NCI-H524 treated with DMSO at 0.1 percent for 48 hours (cell line): ENCODE measurements at regions not wholly inside any gene's neighbourhood (a gene's known extent, or its start where the extent isn't known, plus 50 kb on each side); places are given as distances from the start of the nearest gene placed in this dataset.
"Not testable (repeated sequence)": the region's sequence is repeated elsewhere in the genome, so short reads cannot be mapped to it uniquely, and the experiment has no call there.

ENCODE experiments used
- DNase-seq: peaks from one replicate; lab custom pipeline; 2025; lab: John Stamatoyannopoulos, UW

DNA sequence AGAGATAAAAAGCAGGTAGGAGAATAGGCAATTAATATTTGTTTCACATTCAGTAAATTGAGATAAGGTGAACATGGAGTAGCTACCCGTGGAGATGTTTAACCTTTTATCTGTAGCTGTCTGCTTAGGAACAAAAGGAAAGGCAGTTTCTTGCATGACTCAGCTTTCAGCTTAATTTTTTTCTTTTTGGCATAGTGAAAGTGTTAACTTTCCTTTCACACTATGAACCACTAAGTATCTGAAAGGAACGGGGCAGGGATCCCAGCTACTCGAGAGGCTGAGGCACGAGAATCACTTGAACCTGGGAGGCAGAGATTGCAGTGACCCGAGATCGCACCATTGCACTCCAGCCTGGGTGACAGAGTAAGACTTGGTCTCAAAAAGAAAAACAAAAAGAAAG, 176.0 kb downstream of the LACC1 start:
- DNase-seq: not testable (repeated sequence)

DNA sequence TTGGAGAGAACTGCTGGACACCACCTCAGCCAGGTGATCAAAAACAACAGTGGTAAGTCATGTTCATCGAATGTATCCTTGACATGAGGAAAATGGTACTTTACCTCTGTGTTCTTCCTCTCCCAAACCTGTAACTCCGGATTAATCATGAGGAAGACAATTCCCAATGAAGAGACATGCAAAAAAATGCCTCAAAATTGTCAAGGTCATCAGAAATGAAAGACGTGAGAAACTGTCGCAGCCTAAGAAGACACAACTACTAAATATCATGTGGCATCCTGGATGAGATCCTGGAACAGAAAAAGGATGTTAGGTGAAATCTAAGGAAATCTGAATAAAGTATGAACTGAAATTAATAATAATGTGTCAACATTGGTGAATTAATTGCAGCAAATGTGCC, 178.4 kb downstream of the LACC1 start:
- no peak for DNase-seq

DNA sequence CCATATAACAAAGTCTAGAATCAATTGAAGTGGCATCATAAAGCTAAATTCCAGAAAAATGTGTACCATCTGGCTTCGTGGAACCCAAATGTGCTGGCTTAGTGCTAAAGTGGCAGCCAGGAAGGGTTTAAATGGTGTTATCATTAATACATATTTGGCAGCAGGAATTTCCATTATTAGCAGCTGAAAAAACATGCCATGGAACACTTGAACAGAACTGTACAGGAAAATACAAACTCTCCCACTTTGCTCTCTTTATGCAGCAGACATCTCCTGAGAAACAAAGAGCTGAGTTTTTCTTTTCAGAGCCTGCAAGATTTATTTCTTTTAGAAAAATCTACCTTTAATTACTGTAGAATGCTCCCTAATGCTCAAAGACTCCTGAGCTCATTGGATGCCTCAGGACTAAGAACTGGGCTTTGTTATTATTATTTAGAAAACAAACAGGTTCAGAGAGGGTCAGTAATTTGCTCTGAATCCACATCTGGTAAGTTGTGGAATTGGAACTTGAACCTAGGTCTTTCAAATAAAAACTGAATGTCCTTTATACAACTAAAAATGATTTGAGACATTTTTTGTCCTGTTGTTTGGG, 179.0 kb downstream of the LACC1 start:
- DNase-seq: no peak

DNA sequence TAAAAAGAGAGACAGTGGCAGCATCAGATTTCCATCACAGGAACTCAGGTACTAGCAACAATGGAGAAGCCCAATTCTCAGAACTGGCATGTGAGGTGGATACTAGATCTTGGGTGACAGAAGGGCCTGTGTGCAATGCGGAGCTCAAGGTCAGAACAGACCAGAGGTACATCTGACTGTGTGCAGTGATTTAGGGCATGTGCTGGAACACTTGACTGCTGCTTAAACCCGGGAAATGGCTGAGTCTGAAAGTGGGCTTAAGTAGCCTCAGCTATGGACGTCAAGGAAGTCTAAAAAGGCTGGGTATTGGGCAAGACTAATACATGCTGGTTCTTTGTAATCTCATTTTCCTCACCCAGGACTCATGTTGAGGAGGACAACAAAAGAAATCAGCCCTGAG, 182.2 kb downstream of the LACC1 start:
- no peak for DNase-seq

DNA sequence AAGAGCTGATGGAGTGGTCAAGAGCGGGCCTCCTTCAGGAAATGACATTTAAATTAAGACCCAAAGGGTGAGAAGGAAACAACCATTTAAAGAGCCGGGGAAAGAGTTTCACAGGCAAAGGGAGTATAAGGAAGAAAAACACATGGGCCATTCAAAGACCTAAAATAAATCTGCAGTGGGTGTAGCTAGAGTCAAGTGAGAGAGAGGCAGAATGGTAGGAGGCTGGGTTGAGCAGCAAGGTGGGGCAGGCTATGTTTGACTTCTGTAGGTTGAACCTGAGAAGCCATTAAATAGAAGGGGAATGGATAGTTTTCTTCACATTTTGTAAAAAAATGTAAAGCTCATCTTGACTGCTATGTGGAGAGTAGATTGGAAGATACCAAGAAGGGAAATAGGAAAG, 183.8 kb downstream of the LACC1 start:
- no peak for DNase-seq

DNA sequence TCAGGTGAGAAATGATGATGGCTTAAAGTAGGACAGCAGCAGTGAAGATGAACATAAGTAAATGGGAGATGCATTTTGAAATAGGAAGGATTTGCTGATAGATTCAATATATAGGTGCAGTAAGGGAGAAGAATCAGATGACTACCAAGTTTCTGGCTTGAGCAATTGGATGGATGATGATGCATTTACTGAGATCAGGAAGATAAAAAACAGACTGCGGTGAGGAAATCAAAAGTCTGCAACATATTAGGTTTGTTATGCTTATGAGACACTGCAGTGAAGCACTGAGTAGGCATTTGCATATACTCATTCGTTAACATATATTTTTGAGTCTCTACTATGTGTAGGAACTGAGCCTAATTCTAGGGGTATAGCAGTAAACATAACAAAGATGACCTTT, 184.2 kb downstream of the LACC1 start:
- DNase-seq: no peak

DNA sequence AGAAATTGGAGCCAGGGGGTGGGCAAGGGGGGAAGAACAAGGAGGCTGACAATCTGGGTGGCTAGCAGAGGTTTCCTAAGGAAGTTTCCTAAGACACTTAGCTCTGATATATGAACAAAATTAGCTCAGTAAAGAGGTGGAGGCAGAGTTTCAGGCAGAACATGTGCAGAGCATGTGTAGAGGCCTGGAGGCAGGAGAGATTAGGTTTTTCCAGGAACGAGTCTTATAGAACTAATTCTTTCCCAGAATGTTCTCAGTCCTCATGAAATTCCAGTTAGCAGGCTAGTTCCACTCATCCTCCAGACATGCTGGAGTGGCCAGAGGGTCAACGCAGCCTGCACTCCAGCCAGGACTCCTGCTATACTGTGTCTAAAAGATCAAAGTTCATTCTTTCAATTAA, 184.7 kb downstream of the LACC1 start:
- DNase-seq: no peak

DNA sequence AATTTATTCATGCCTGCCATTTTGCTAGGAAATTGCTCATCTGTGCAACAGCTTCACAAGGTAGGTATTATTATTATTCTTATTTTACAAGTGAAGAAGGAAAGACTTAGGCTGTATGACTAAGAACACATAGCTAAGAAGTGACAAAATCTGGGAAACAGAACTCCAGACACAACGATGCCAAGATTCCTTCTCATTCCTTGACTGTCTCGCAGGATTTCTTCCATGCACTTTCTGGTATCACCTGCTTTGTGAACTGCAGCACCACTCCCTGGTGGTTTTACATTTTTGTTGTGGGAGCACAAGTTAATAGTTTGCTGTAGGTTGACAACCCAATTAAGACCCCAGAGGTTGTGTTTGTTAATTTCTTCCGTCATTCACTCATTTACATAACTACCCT, 188.5 kb downstream of the LACC1 start:
- DNase-seq: no peak

DNA sequence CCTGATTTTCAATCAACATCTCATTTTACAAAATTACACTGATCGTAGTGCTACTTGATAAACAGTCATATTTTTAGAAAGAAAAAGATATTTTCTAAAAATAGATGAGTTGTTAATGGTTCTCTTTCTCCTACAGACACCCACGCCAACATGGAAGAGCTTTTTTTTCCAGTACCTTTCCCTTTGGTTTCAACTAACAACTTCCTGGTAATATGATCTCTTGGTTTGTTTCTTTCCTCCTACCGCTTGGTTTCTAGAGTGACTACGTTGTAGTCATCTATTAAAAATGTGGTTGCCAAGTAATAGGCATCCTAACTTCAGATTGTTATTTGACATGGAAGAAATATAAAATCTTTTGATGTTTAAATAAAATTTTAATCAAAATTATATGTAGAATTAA, 189.0 kb downstream of the LACC1 start:
- no peak for DNase-seq

DNA sequence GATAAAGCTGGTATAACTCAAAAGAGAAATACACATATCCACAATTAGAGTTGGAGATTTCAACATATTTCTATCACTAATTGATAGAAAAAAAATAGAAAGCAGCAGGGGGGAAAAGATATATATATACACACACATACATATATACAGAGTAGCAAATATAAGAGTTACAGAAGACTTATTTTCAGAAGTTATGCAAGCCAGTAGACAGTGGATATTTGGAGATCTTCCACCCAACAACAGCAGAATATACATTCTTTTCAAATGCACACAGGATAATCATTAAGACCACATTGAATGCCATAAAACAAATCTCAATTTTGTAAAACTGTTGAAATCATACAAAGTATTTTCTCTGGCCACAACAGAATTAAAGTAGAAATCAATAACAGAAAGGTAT, 192.8 kb downstream of the LACC1 start:
- no peak for DNase-seq

DNA sequence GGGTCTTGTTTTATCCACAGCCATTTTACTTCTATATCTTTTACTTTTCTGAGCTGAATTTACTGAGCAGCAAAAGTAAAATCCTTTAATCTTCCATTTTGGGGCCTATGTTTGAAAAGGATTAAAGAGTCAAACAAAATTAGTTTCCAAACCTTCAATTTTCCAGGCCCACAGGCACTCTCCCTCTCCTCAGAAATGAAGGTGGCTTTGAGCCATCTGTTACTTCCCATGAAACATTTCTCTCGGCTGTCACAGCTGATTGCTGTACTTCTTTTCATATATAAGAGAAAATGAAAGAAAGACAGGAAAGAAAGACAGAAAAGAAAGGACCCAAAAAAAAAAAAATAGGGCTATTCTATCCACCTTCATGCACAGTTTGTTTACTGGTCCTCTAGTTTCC, 194.9 kb downstream of the LACC1 start:
- DNase-seq: no peak

DNA sequence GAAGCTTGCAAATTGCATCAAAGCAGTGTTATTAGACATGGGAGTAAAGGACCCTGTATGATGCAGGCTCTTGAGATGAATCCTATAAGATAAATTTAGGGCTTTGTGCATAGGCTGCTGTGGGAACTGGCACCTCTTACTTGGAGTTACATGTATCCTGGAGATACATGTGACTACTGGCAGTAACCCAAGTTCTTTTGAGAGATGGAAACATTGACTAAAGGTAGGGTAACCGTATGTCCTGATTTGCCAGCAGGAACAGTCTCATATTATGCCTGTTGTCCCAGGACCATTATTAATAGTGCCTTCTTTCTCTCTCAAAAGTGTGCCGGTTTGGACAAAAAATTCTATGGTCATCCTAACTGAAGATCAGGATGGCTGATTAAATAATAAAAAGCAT, 195.4 kb downstream of the LACC1 start:
- DNase-seq: no peak

DNA sequence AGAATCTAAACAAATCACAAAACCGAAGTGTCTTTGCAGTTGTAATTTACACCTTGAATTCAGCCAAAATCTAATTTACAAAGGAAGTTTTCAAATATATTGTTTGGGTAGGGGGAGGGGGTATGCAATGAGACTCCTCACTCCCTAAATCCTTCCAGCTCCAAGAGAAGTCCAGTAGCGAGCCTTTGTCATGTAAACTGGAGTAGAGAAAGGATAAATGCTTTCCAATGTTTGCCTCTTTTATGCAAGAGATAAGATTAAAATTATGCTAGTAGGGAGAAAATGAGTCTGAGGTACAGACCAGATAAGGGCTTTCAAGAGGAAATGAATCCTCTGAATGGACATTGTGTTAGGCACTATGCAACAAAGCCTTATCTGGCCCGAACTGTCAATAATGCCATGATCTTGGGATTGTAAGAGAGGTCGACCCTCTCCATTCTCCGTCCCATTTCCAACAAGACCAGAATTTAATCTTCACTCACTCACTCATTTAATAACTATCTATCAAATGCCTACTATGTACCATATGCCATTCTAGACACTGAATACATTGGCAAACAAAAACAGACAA, 199.2 kb downstream of the LACC1 start:
- no peak for DNase-seq

DNA sequence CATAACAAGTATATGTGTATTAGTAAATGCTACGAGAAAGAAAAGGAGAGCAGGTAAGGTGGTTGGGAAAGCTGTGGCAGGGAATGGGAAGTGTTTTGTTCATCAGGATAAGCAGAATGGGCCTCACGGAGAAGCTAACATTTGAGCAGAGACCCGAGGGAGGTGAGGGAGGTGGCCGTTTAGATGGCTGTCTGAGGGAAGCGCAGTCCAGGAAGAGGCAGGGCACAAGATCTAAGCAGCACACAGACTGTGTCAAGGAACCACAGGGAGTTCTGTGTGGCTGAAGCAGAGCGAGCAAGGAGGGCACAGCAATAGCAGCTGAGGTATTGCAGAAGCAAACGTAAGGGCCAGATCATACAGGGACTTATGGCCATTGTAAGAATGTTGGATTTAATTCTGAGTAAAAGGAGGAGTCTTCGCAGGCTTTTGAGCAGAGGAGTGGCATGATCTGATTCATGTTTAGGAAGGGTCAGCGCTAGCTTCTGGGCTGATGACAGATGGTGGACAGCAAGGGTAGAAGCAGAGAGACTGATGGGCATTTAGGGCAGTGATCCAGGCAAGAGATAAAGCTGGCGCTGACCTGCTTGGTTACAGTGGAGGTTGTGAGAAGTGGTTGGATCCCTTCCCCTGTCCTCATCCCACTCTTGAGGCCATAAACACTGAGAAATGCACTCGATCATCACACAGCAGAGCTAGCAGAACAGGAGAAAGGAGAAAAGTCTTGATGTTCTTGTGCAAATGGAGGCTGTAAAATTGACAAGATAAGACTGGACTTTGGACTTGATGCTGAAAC, 199.9 kb downstream of the LACC1 start:
- DNase-seq: no peak

DNA sequence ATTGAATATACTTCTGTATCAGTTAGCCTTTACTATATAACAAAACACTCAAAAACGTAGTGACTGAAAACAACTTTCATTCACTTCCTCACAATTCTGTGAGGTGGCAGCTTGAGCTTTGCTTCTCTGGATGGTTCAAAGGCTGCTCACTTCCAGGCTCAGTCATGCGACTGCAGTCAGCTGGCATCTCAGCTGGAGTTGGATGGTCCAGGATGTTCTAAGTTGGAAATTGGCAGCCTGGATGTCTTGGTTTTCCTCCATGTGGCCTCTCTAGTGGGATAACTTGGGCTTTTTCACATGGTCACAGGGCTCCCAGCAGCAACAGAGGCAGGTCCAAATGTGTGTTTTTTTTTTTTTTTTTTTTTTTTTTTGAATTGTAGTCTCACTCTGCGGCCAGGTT, 204.4 kb downstream of the LACC1 start:
- no peak for DNase-seq

DNA sequence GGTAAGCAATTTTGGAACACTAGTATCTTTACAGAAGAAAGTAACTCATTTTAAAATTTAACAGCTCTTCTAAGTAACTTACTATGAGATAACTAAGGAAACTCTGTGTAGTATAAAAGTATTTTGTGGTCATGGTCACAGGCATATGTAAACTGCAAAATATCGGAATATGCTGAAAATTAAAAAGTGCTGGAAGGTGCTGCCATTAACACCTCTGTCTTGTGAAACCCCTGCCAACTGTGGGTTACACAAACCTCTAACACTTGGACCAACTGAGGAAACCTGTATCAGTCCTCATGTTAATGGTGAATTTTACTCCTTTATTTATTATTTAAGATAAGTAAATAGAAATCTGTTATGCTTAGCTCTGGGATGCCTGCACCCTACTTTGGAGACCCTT, 206.7 kb downstream of the LACC1 start:
- no peak for DNase-seq

DNA sequence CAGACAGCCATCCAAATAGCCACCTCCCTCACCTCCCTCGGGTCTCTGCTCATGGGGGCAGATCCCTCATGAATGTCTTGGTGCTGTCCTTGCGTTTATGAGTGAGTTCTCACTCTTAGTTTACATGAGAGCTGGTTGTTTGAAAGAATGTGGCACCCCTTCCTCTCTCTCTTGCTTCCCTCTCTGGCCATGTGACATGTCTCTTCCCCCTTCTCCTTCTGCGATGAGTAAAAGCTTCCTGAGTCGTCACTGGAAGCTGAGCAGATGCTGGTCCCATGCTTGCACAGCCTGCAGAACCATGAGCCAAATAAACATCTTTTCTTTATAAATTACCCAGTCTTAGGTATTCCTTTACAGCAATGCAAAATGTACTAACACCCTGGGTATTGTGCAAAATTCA, 208.7 kb downstream of the LACC1 start:
- DNase-seq: no peak

DNA sequence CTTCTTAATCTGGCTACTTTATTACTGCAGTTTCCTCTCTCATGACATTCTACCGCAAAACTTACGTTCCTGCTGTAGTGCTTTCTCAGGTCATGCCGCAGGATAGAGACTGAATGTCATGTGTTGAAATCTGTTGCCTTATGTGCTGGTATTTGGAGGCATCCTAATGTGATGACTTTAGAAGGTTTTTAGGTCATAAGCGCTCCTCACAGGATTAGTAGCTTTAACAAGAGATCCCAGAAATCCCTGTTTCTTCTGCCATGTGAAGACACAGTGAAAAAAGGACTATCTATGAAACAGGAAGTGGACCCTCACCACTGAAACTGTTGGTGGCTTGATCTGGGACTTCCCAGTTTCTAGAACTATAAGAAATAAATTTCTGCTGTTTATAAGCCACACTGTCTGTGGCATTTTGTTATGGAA, 209.3 kb downstream of the LACC1 start:
- DNase-seq: no peak

DNA sequence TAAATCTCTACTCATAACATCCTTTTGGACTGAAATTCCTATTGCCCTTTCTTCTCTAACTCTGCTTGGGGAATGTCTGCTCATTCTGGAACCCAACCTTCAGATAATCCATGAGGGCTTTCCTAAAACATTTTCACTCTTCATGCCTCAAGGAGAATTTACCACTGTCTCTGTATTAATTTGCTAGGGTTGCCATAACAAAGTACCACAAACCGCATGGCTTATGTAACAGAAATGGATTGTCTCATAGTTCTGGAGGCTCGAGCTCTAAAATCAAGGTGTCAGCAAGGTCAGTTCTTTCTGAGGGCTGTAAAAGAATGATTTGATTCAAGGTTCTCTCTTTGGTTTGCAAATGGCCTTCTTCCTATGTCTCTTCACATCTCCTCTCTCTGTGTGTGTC, 209.7 kb downstream of the LACC1 start:
- DNase-seq: no peak

DNA sequence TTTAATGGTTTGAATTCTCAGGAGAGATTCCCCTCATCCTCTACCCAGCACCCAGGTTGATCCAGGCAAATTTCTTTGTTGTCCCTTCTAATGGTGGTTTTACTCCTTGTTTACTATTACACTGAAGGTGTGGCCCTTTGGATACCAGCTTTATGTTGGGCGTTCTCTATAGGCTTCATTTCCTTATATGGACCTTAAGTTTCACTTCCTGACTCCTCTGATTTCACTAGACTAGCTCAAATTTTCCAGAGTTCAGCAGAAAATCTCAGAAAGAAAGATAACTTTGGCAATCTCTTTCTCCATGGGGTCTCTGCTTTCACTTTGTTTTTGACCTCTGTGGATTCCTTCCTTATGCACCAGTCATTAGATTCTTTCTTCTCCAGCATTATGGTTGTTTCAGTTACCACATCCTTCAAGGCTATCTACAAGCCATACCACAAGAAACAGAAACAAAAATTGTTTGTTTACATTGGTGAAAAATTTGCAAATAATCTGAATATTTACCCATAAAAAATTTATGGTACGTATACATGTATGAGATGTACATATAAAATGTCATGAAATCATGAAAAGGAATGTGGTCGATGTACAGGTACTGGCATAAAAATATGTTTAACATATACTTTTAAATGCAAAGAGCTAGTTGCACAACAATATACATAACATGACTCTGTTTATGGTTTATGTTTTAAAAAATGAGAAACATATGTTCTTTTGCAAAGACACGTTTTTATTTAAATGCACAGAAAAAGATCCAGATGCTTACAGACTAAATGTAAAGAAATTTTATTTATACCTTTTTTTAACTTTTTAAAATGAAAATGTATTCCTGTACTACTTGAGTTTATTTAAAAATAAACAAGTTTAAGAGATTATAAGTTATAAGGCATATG, 212.6 kb downstream of the LACC1 start:
- no peak for DNase-seq

DNA sequence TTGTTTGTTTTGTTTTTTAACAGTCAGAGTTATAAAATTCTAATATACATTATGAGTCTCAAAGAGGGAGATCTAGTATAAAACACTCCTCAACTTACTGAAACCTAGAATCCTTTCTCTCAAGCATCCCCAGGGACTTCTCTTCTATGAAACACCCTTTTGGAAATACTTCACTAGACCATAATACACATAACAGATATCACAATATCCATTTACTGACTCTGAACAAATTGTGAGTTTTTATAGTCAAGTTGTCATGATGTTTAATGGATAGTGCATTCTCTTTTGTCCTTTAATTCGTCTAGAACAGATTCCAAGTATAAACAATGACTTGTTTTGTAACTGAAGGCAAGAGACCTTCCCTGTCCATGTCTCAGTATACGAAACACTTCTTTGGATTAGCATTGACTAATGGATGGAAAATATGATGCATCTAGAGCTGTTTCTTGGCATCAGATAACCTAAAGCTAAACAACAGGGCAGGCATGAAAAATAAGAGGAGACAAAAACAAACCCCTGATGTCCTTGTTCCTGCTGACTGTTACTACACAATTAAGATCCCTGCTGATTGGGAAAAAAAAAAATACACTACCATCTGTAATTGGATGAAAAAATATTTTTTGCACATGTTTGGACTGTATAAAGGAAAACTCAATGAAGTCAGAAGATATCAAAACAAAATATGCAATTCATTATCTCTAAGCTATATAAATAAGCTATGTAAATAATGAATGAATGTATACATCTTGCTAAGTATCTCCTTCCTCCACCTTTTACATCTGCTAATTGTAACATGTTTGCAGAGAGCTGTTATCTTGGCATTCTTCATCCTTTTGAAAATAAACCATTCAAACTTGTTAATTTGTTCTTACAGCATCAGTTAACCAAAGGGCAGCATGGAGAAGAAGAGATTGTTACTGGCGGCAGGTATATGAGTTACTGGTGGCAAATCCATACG, 214.2 kb downstream of the LACC1 start:
- no peak for DNase-seq

DNA sequence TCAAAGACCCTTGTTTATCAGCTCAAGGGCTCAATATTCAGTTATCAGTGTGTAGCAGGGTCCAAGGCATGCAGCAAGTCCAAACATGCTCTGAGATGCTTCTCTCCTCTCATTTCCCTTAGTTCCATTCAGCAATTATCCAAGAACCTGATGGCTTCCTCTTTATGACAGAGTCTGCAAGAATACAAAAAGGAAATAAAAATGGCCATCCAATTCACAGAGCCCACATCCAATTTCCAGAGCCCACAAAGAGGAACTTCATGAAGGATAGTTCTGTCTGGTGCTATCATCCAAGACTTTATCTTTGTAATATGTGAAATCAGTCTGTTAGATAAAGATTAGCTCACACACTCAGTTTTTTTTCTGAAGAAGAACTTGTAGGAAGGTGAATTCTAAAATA, 217.2 kb downstream of the LACC1 start:
- no peak for DNase-seq
